Endothelial cell of umbilical vein (primary cell): ENCODE measurements at regions not wholly inside any gene's neighbourhood (a gene's known extent, or its start where the extent isn't known, plus 50 kb on each side); places are given as distances from the start of the nearest gene placed in this dataset.

ENCODE experiments used
- BruUV-seq: library from RNA; stranded (reverse); fragments of 400-500 nt; replicated peaks from 2 replicates; lab custom pipeline; 2021; lab: Mats Ljungman, UMichigan
- CTCF ChIA-PET: fragments of 300-600, 350-600 bp; sonication (Branson Sonifier 250); formaldehyde crosslinking; loops from one replicate; lab custom pipeline; 2021; ENCODE audit warnings: antibody characterized with exemption, inconsistent platforms; lab: Charles Lee
- POLR2A ChIA-PET: fragments of 300-600, 350-600 bp; sonication (Branson Sonifier 250); formaldehyde crosslinking; loops from one replicate; lab custom pipeline; 2021; ENCODE audit warnings: antibody characterized with exemption, inconsistent platforms; lab: Charles Lee
- DNase-seq: peaks from one replicate; pipeline ENCODE4 v3.0.0-alpha.2; 2011; ENCODE audit warnings: low read depth, low spot score
- FAIRE-seq: peaks from 2 replicates; lab custom pipeline; 2011; peaks lifted over from hg19 to GRCh38; lab: Jason Lieb, UNC
- H2AFZ ChIP-seq: 2 replicates; pipeline ENCODE4 v1.6.0; 2012; ENCODE audit warnings: low read depth, low read length, control low read depth, inconsistent platforms
- H3K27ac ChIP-seq: 2 replicates; pipeline ENCODE4 v1.5.1; 2011; ENCODE audit warnings: low read depth, mild to moderate bottlenecking, control low read depth, low read length, moderate library complexity; ENCODE audit not compliant: insufficient read depth
- H3K27me3 ChIP-seq, 2 experiments: 2 replicates each; pipeline versions ENCODE4 v1.6.0 to v1.6.1; 2011; ENCODE audit warnings: low read length in 2 of 2, mixed read lengths in 1 of 2; ENCODE audit not compliant: control insufficient read depth in 2 of 2, insufficient read depth in 2 of 2
- H3K36me3 ChIP-seq, 2 experiments: 2 replicates in 1 of 2; 3 replicates in 1 of 2; pipeline ENCODE4 v1.5.1; 2011; ENCODE audit warnings: low read length in 2 of 2, mild to moderate bottlenecking in 1 of 2, moderate library complexity in 1 of 2; ENCODE audit not compliant: control insufficient read depth in 2 of 2, insufficient read depth in 2 of 2; ENCODE audit errors: extremely low read depth in 1 of 2
- H3K4me1 ChIP-seq: 3 replicates; pipeline ENCODE4 v1.5.1; 2011; ENCODE audit warnings: mild to moderate bottlenecking, low read length; ENCODE audit not compliant: control insufficient read depth, insufficient read depth; ENCODE audit errors: extremely low read depth
- H3K4me2 ChIP-seq: 2 replicates; pipeline ENCODE4 v1.6.1; 2011; ENCODE audit warnings: low read length, control low read depth, mixed read lengths; ENCODE audit not compliant: insufficient read depth
- H3K4me3 ChIP-seq, 3 experiments: fragments of 200-600 bp in 1 of 3; sonication (generic), shearing (Covaris generic) in 1 of 3; replicated peaks in 1 of 3; 2 replicates each; pipeline ENCODE4 v1.5.1; 2011 to 2016; ENCODE audit warnings: control low read depth in 3 of 3, low read length in 3 of 3, mild to moderate bottlenecking in 2 of 3, inconsistent platforms in 1 of 3, low read depth in 1 of 3, moderate library complexity in 1 of 3; ENCODE audit not compliant: insufficient read depth in 1 of 3
- H3K79me2 ChIP-seq: 2 replicates; pipeline ENCODE4 v1.6.0; 2012; ENCODE audit warnings: low read length, inconsistent platforms; ENCODE audit not compliant: control insufficient read depth, insufficient read depth
- H3K9ac ChIP-seq: replicated peaks from 2 replicates; pipeline ENCODE3; 2011; ENCODE audit warnings: low read length, control low read depth; ENCODE audit not compliant: insufficient read depth; ENCODE audit errors: extremely low read depth
- H3K9me1 ChIP-seq: replicated peaks from 3 replicates; pipeline ENCODE4 v1.6.0; 2011; ENCODE audit warnings: mild to moderate bottlenecking, low read length; ENCODE audit not compliant: control insufficient read depth, insufficient read depth; ENCODE audit errors: extremely low read depth
- H3K9me3 ChIP-seq: replicated peaks from 2 replicates; pipeline ENCODE4 v1.5.1; 2012; ENCODE audit warnings: low read length, inconsistent platforms; ENCODE audit not compliant: control insufficient read depth, insufficient read depth
- H4K20me1 ChIP-seq: replicated peaks from 2 replicates; pipeline ENCODE3; 2011; ENCODE audit warnings: mild to moderate bottlenecking, low read length; ENCODE audit not compliant: control insufficient read depth, insufficient read depth; ENCODE audit errors: extremely low read depth
- EZH2 ChIP-seq: IDR thresholded peaks from 2 replicates; pipeline ENCODE4 v1.6.1; 2012; ENCODE audit warnings: borderline replicate concordance, low read depth, mild to moderate bottlenecking, moderate library complexity, low read length, inconsistent platforms; ENCODE audit not compliant: severe bottlenecking
- FOS ChIP-seq: IDR thresholded peaks from 2 replicates; pipeline ENCODE4 v1.6.1; 2011; ENCODE audit warnings: mild to moderate bottlenecking, low read length, moderate library complexity, borderline replicate concordance; ENCODE audit not compliant: insufficient read depth
- GATA2 ChIP-seq: IDR thresholded peaks from 2 replicates; pipeline ENCODE4 v1.7.0; 2011; ENCODE audit warnings: low read depth, mild to moderate bottlenecking, moderate library complexity, mixed read lengths, low read length; ENCODE audit not compliant: insufficient read length, insufficient read depth
- JUN ChIP-seq: IDR thresholded peaks from 2 replicates; pipeline ENCODE4 v1.6.1; 2011; ENCODE audit warnings: borderline replicate concordance, low read depth; ENCODE audit not compliant: insufficient read length, insufficient read depth
- MYC ChIP-seq: IDR thresholded peaks from one replicate; pipeline ENCODE4 v1.6.1; 2011; ENCODE audit warnings: mild to moderate bottlenecking, low read depth, low read length
- POLR2A ChIP-seq: IDR thresholded peaks from 2 replicates; pipeline ENCODE4 v1.6.1; 2012; ENCODE audit warnings: low read depth, mild to moderate bottlenecking, control low read depth, low read length
- POLR2AphosphoS5 ChIP-seq: IDR thresholded peaks from 2 replicates; pipeline ENCODE4 v1.6.1; 2012; ENCODE audit warnings: low read depth, mild to moderate bottlenecking, control low read depth, low read length, moderate library complexity; ENCODE audit not compliant: insufficient read depth
- dilution Hi-C: fragments of 300-500 bp; cut with MboI; formaldehyde crosslinking; loops from one replicate; pipeline ENCODE4 v1.15.0; 2019; ENCODE audit warnings: low sequenced_read_pairs; ENCODE audit not compliant: extremely low pct_ligation_motif_present
- intact Hi-C: fragments of 100-400 bp; cut with micrococcal nuclease; formaldehyde crosslinking; loops from one replicate; pipeline ENCODE4 v1.10.0; 2022
- TF ChIP-seq, protein P1 (sequence below), 2 donors: IDR thresholded peaks; 1 replicate in 1 of 2; 2 replicates in 1 of 2; pipeline ENCODE4 v1.5.1; 2011; ENCODE audit warnings: low read length in 2 of 2, mild to moderate bottlenecking in 2 of 2, moderate library complexity in 2 of 2, control low read depth in 1 of 2, inconsistent platforms in 1 of 2, low read depth in 1 of 2; ENCODE audit not compliant: insufficient read depth in 1 of 2; ENCODE audit errors: extremely low read depth in 1 of 2
- TF ChIP-seq, protein P2 (sequence below): IDR thresholded peaks from 2 replicates; pipeline ENCODE4 v1.6.1; 2011; ENCODE audit not compliant: insufficient read depth, insufficient read length

GRCh38 chrX:39852491-39852890 lies 245.3 kb downstream of the BCOR start:
- Histone ChIP-seq H3K4me3 (no peak overlapping the region), H3K27me3 (no peaks in the 10 kb centered on the region), H3K36me3 (no peaks in the 10 kb centered on the region), H3K4me2 (no peak overlapping the region), H3K79me2 (no peaks in the 10 kb centered on the region), H3K9ac (no peak overlapping the region), H3K27ac (no peak overlapping the region), H3K9me1 (no peaks in the 10 kb centered on the region), H3K4me1 (peaks cover 20% of the 10 kb centered on the region), H4K20me1 (no peaks in the 10 kb centered on the region), H2AFZ (no peak overlapping the region), H3K9me3 (no peaks in the 10 kb centered on the region)
- CTCF ChIA-PET = interaction anchor here (2.1 kb wide), 1 partner anchor 122 kb away, joined by 5 read pairs; no protein-coding TSS in a partner anchor
- BruUV-seq = no TSS peak
- FAIRE-seq (no peak), DNase-seq (no peak)
- TF ChIP-seq, protein P1, sequence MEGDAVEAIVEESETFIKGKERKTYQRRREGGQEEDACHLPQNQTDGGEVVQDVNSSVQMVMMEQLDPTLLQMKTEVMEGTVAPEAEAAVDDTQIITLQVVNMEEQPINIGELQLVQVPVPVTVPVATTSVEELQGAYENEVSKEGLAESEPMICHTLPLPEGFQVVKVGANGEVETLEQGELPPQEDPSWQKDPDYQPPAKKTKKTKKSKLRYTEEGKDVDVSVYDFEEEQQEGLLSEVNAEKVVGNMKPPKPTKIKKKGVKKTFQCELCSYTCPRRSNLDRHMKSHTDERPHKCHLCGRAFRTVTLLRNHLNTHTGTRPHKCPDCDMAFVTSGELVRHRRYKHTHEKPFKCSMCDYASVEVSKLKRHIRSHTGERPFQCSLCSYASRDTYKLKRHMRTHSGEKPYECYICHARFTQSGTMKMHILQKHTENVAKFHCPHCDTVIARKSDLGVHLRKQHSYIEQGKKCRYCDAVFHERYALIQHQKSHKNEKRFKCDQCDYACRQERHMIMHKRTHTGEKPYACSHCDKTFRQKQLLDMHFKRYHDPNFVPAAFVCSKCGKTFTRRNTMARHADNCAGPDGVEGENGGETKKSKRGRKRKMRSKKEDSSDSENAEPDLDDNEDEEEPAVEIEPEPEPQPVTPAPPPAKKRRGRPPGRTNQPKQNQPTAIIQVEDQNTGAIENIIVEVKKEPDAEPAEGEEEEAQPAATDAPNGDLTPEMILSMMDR (IDR thresholded peaks at IDR 0.05; ENCODE audit: extremely low read depth in 1 of 2, insufficient read depth in 1 of 2, low read depth in 1 of 2, low read length in 2 of 2) = no peak
- TF ChIP-seq MYC (no peak), GATA2 (no peak), EZH2 (no peak), POLR2AphosphoS5 (no peak), JUN (no peak), POLR2A (no peak), FOS (no peak)
- TF ChIP-seq, protein P2, sequence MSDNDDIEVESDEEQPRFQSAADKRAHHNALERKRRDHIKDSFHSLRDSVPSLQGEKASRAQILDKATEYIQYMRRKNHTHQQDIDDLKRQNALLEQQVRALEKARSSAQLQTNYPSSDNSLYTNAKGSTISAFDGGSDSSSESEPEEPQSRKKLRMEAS = no peak
- POLR2A ChIA-PET = no interaction called here
- intact Hi-C loops = no loop called here
- dilution Hi-C loops = no loop called here
